Astrocyte (in vitro differentiated cells and primary cell): ENCODE measurements at regions not wholly inside any gene's neighbourhood (a gene's known extent, or its start where the extent isn't known, plus 50 kb on each side); places are given as distances from the start of the nearest gene placed in this dataset.

Experiments
- CTCF ChIP-seq: IDR thresholded peaks from 2 replicates; pipeline ENCODE4 v1.5.1; 2011; ENCODE audit warnings: low read depth, mild to moderate bottlenecking, inconsistent platforms, low read length, moderate library complexity; ENCODE audit not compliant: insufficient read depth
- EZH2 ChIP-seq: IDR thresholded peaks from 2 replicates; pipeline ENCODE4 v1.6.1; 2012; ENCODE audit warnings: mild to moderate bottlenecking, low read length, inconsistent platforms; ENCODE audit not compliant: insufficient read depth

- TF ChIP-seq CTCF (no peak), EZH2 (no peak)
Observed at GRCh38 chr12:127797918-127798317, 469.1 kb upstream of the TMEM132C start.
